OCI-LY7 (cell line): ENCODE measurements at regions not wholly inside any gene's neighbourhood (a gene's known extent, or its start where the extent isn't known, plus 50 kb on each side); places are given as distances from the start of the nearest gene placed in this dataset.

Experiments
- BruUV-seq: library from RNA; stranded (reverse); fragments of 400-500 nt; replicated peaks from 2 replicates; lab custom pipeline; 2021; lab: Mats Ljungman, UMichigan
- CTCF ChIA-PET: fragments of 300-600 bp; sonication (Branson Sonifier 250); formaldehyde crosslinking; loops from one replicate; lab custom pipeline; 2022; ENCODE audit warnings: antibody characterized with exemption; ENCODE audit not compliant: unreplicated experiment; lab: Charles Lee
- POLR2A ChIA-PET: fragments of 300-600 bp; sonication (Branson Sonifier 250); formaldehyde crosslinking; loops from one replicate; lab custom pipeline; 2022; ENCODE audit warnings: antibody characterized with exemption; lab: Charles Lee
- DNase-seq: peaks from one replicate; pipeline ENCODE4 v3.0.0-alpha.2; 2015; ENCODE audit warnings: low spot score
- H2AFZ ChIP-seq: fragments of 200-600 bp; sonication (generic), shearing (Covaris generic); 2 replicates; pipeline ENCODE4 v1.6.1; 2014; ENCODE audit warnings: mild to moderate bottlenecking, antibody characterized with exemption, low read length, moderate library complexity
- H3K27ac ChIP-seq: fragments of 200-600 bp; sonication (generic); 2 replicates; pipeline ENCODE4 v1.5.1; 2014; ENCODE audit warnings: mixed run types, low read depth, mild to moderate bottlenecking, moderate library complexity, low read length, inconsistent platforms; ENCODE audit not compliant: poor library complexity, severe bottlenecking
- H3K36me3 ChIP-seq: fragments of 200-600 bp; sonication (generic); 2 replicates; pipeline ENCODE4 v1.6.1; 2014; ENCODE audit warnings: mild to moderate bottlenecking, antibody characterized with exemption, low read length, moderate library complexity, mixed read lengths; ENCODE audit not compliant: insufficient read depth
- H3K4me1 ChIP-seq: fragments of 200-600 bp; sonication (generic); 2 replicates; pipeline ENCODE4 v1.5.1; 2014; ENCODE audit warnings: mild to moderate bottlenecking, low read length; ENCODE audit not compliant: insufficient read depth, poor library complexity, severe bottlenecking
- H3K4me2 ChIP-seq: fragments of 200-600 bp; sonication (generic); 2 replicates; pipeline ENCODE4 v1.6.1; 2014; ENCODE audit warnings: mild to moderate bottlenecking, low read length
- H3K4me3 ChIP-seq: fragments of 200-600 bp; sonication (generic); 2 replicates; pipeline ENCODE4 v1.5.1; 2014; ENCODE audit warnings: mild to moderate bottlenecking, low read depth, low read length; ENCODE audit not compliant: poor library complexity, severe bottlenecking
- H3K79me2 ChIP-seq: fragments of 200-600 bp; sonication (generic); 2 replicates; pipeline ENCODE4 v1.6.1; 2016; ENCODE audit warnings: low read depth, mild to moderate bottlenecking, low read length, moderate library complexity, mixed read lengths; ENCODE audit not compliant: insufficient read depth
- H3K9me2 ChIP-seq: fragments of 200-600 bp; sonication (generic); 2 replicates; pipeline ENCODE4 v1.6.1; 2016; ENCODE audit warnings: mild to moderate bottlenecking, low read length, mixed read lengths; ENCODE audit not compliant: insufficient read depth
- H3K9me3 ChIP-seq: fragments of 200-600 bp; sonication (generic); 2 replicates; pipeline ENCODE4 v1.6.1; 2014; ENCODE audit warnings: mild to moderate bottlenecking, mixed run types, low read length, mixed read lengths
- H4K20me1 ChIP-seq: fragments of 200-600 bp; sonication (generic); 2 replicates; pipeline ENCODE4 v1.6.1; 2014; ENCODE audit warnings: mild to moderate bottlenecking, antibody characterized with exemption, low read length, moderate library complexity, mixed read lengths; ENCODE audit not compliant: insufficient read depth
- EZH2phosphoT487 ChIP-seq: fragments of 200-600 bp; sonication (generic); IDR thresholded peaks from 2 replicates; pipeline ENCODE4 v1.6.1; 2018; ENCODE audit warnings: low read depth, borderline replicate concordance, mild to moderate bottlenecking, mixed run types, antibody characterized with exemption, low read length, moderate library complexity, mixed read lengths
- intact Hi-C: fragments of 100-400 bp; cut with micrococcal nuclease; formaldehyde crosslinking; loops from one replicate; pipeline ENCODE4 v1.10.0; 2022; ENCODE audit not compliant: unreplicated experiment
- TF ChIP-seq, protein P1 (sequence below): fragments of 200-600 bp; sonication (generic); conservative IDR thresholded peaks from 2 replicates; pipeline ENCODE4 v1.5.1; 2014; ENCODE audit warnings: mild to moderate bottlenecking, antibody characterized with exemption, low read length, moderate library complexity, mixed read lengths

DNA sequence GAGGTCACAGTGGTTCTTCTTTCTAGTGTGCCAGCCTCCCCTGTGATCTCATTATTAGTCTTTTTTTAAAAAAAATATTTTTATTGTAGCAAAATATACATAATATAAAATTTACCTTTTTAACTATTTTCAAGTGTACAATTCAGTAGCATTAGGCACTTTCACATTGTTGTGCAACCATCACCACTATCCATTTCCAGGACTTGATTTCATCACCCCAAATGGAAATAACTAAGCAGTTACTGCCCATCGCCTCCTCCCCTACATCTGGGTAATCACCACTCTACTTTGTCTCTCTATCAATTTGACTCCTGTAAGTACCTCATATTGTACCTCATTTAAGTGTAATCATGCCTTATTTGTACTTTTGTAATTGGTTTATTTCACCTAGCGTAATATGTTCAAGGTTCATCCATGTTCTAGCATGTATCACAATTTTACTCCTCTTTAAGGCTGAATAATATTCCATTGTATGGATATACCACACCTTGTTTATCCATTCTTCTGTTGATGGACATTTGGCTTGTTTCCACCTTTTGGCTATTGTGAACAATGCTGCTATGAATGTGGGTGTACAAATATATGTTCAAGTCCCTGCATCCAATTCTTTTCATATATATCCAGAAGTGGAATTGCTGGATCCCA, 68.6 kb upstream of the FYN start:
- CTCF ChIA-PET: no interaction called here

DNA sequence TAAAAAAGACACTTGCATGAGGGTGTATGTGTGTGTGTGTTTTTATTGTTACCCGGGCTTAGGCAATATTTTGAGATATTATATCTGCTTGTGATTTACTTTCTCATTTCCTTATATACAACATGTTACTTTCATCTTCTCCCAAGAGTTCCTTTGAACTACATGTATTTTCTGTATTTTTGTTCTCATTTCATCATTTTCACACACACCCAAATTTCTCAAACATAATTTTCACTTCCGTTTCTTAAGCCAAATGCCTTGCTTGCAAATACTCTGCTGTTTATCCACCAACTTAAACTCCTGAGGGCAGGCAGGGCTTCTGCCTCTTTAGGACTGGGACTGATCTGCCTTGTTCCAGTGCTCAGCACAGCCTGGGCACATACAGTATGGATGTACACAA, 69.3 kb upstream of the FYN start:
- Histone ChIP-seq H3K4me2 (no peak overlapping the region), H3K27ac (no peak overlapping the region), H4K20me1 (no peaks in the 10 kb centered on the region), H3K9me2 (no peaks in the 10 kb centered on the region), H3K79me2 (no peaks in the 10 kb centered on the region), H3K36me3 (no peaks in the 10 kb centered on the region), H2AFZ (no peak overlapping the region), H3K9me3 (no peaks in the 10 kb centered on the region), H3K4me1 (no peaks in the 10 kb centered on the region), H3K4me3 (no peak overlapping the region)
- POLR2A ChIA-PET: no interaction called here
- TF ChIP-seq EZH2phosphoT487: no peak
- TF ChIP-seq, protein P1, sequence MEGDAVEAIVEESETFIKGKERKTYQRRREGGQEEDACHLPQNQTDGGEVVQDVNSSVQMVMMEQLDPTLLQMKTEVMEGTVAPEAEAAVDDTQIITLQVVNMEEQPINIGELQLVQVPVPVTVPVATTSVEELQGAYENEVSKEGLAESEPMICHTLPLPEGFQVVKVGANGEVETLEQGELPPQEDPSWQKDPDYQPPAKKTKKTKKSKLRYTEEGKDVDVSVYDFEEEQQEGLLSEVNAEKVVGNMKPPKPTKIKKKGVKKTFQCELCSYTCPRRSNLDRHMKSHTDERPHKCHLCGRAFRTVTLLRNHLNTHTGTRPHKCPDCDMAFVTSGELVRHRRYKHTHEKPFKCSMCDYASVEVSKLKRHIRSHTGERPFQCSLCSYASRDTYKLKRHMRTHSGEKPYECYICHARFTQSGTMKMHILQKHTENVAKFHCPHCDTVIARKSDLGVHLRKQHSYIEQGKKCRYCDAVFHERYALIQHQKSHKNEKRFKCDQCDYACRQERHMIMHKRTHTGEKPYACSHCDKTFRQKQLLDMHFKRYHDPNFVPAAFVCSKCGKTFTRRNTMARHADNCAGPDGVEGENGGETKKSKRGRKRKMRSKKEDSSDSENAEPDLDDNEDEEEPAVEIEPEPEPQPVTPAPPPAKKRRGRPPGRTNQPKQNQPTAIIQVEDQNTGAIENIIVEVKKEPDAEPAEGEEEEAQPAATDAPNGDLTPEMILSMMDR: no peak
- no peak for DNase-seq
- CTCF ChIA-PET: no interaction called here
- intact Hi-C loops: no loop called here
- no TSS peak for BruUV-seq

More for the DNA sequence above, 68.6 kb upstream of the FYN start:
- Histone ChIP-seq H3K9me2 (no peaks in the 10 kb centered on the region), H3K4me2 (no peak overlapping the region), H3K27ac (no peak overlapping the region), H3K9me3 (no peaks in the 10 kb centered on the region), H3K4me1 (no peaks in the 10 kb centered on the region), H3K36me3 (no peaks in the 10 kb centered on the region), H3K79me2 (no peaks in the 10 kb centered on the region), H4K20me1 (no peaks in the 10 kb centered on the region), H2AFZ (no peak overlapping the region), H3K4me3 (no peak overlapping the region)
- POLR2A ChIA-PET: interaction anchor here (0.6 kb wide), 1 partner anchor 1003 kb away, joined by 5 read pairs; no protein-coding TSS in a partner anchor
- no TSS peak for BruUV-seq
- no peak for DNase-seq
- TF ChIP-seq, protein P1: no peak
- TF ChIP-seq EZH2phosphoT487: no peak
- intact Hi-C loops: no loop called here

DNA sequence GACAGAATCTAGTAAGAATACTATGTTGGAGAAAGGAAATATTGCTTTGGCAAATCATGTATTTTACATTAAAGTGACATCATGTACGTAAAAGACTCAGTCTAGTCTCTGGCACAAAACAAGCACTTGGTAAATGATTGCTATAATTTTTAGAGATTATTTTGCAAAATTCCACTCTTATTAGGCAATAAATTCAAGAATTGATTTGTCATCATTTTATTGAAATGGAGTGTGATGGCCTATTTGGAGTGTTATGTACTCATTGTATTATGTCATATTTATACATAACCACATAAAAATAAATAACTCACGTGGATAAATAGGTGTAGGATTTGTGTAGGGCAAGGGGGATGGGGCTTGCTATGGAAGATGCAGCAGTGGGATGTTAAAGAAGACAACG, 70.0 kb upstream of the FYN start:
- no peak overlapping the region for H3K4me3 ChIP-seq
- no peaks in the 10 kb centered on the region for H3K9me3 ChIP-seq
- ChIA-PET CTCF (no interaction called here), POLR2A (no interaction called here)
- no peaks in the 10 kb centered on the region for H3K36me3 ChIP-seq
- H4K20me1 ChIP-seq: no peaks in the 10 kb centered on the region
- BruUV-seq: no TSS peak
- no peak overlapping the region for H2AFZ ChIP-seq
- no peak overlapping the region for H3K4me2 ChIP-seq
- no peak for DNase-seq
- TF ChIP-seq, protein P1: no peak
- no peak for TF ChIP-seq EZH2phosphoT487
- H3K9me2 ChIP-seq: no peaks in the 10 kb centered on the region
- H3K79me2 ChIP-seq: no peaks in the 10 kb centered on the region
- no peak overlapping the region for H3K27ac ChIP-seq
- H3K4me1 ChIP-seq: no peaks in the 10 kb centered on the region
- intact Hi-C loops: no loop called here
